ENCODE measurements at regions not wholly inside any gene's neighbourhood (a gene's known extent, or its start where the extent isn't known, plus 50 kb on each side); places are given as distances from the start of the nearest gene placed in this dataset.

DNA sequence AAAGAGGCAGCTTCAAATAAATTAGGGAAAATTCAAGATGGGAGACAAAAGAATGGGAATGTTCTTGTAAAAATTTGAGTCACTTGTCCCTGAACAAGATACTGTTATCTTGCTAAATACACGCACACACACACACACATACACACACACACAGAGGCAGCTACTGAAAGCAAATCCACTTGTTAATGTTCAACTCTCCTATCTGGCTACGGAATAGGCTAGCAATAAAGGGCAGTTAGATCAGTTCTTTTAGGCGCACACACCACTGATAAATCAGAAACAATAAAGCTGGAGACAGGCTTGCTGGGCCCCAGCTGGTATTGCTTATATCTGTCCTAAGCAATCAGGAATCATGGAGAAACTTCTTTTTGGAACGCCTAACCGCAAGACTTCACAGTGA lies 461.6 kb downstream of the BCL11A start:
- H4K20me1 ChIP-seq (ENCODE audit: insufficient read depth, low read length): no peaks in the 10 kb centered on the region
- H3K4me1 ChIP-seq (ENCODE audit: insufficient read depth, low read length): no peaks in the 10 kb centered on the region
- H3K36me3 ChIP-seq (ENCODE audit: insufficient read depth, low read length): no peaks in the 10 kb centered on the region
- H3K27ac ChIP-seq (ENCODE audit: low read depth, low read length): no peak overlapping the region
- H2AFZ ChIP-seq (ENCODE audit: low read length): no peak overlapping the region
- no peak overlapping the region for H3K4me3 ChIP-seq (ENCODE audit: insufficient read depth, low read length)
- no peak for DNase-seq (ENCODE audit: insufficient read length, low spot score, missing footprints)
- no peaks in the 10 kb centered on the region for H3K27me3 ChIP-seq (ENCODE audit: insufficient read depth, low read length)
- H3K9me3 ChIP-seq (ENCODE audit: low read depth, low read length): no peaks in the 10 kb centered on the region
- no peak overlapping the region for H3K4me2 ChIP-seq (ENCODE audit: insufficient read depth, low read length)
- H3K79me2 ChIP-seq (ENCODE audit: insufficient read depth, low read length): no peaks in the 10 kb centered on the region
- no peak for TF ChIP-seq CTCF (IDR thresholded peaks at IDR 0.05; ENCODE audit: extremely low read depth, low read depth, low read length)

DNA sequence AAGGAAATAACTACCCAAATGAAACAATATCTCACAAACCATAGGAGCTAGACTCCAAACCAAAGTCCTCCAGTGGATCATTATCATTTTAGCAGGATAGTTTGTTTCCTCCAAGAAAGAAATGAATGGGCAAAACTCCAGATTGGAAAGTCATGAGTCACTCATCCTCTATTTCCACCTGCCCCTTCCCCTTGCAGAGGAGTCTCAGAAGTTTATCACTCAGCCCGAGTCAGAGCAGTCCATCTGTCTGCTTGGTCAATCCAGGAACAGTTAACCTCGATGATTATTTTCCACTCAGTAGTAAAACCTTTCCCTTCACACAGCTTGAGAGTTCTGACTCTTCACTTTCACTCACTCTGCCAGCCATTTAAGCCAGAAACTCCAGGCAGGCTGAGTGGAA lies 462.2 kb downstream of the BCL11A start:
- no peak overlapping the region for H3K4me2 ChIP-seq (ENCODE audit: insufficient read depth, low read length)
- H3K27ac ChIP-seq (ENCODE audit: low read depth, low read length): no peak overlapping the region
- no peak overlapping the region for H2AFZ ChIP-seq (ENCODE audit: low read length)
- no peak for TF ChIP-seq CTCF (IDR thresholded peaks at IDR 0.05; ENCODE audit: extremely low read depth, low read depth, low read length)
- H3K36me3 ChIP-seq (ENCODE audit: insufficient read depth, low read length): no peaks in the 10 kb centered on the region
- no peaks in the 10 kb centered on the region for H4K20me1 ChIP-seq (ENCODE audit: insufficient read depth, low read length)
- DNase-seq (ENCODE audit: insufficient read length, low spot score, missing footprints): no peak
- H3K4me3 ChIP-seq (ENCODE audit: insufficient read depth, low read length): no peak overlapping the region
- H3K79me2 ChIP-seq (ENCODE audit: insufficient read depth, low read length): no peaks in the 10 kb centered on the region
- H3K9me3 ChIP-seq (ENCODE audit: low read depth, low read length): no peaks in the 10 kb centered on the region
- H3K27me3 ChIP-seq (ENCODE audit: insufficient read depth, low read length): no peaks in the 10 kb centered on the region
- H3K4me1 ChIP-seq (ENCODE audit: insufficient read depth, low read length): no peaks in the 10 kb centered on the region

GRCh38 chr2:60079562-60079961 lies 473.9 kb downstream of the BCL11A start:
- no peak for TF ChIP-seq CTCF (IDR thresholded peaks at IDR 0.05; ENCODE audit: extremely low read depth, low read depth, low read length)
- Histone ChIP-seq H3K36me3 (ENCODE audit: insufficient read depth, low read length) (no peaks in the 10 kb centered on the region), H3K4me2 (ENCODE audit: insufficient read depth, low read length) (no peak overlapping the region), H3K79me2 (ENCODE audit: insufficient read depth, low read length) (no peaks in the 10 kb centered on the region), H3K27me3 (ENCODE audit: insufficient read depth, low read length) (no peaks in the 10 kb centered on the region), H3K4me1 (ENCODE audit: insufficient read depth, low read length) (no peaks in the 10 kb centered on the region), H4K20me1 (ENCODE audit: insufficient read depth, low read length) (no peaks in the 10 kb centered on the region), H3K9me3 (ENCODE audit: low read depth, low read length) (no peaks in the 10 kb centered on the region), H3K27ac (ENCODE audit: low read depth, low read length) (no peak overlapping the region), H2AFZ (ENCODE audit: low read length) (no peak overlapping the region), H3K4me3 (ENCODE audit: insufficient read depth, low read length) (no peak overlapping the region)
- DNase-seq (ENCODE audit: insufficient read length, low spot score, missing footprints): no peak

DNA sequence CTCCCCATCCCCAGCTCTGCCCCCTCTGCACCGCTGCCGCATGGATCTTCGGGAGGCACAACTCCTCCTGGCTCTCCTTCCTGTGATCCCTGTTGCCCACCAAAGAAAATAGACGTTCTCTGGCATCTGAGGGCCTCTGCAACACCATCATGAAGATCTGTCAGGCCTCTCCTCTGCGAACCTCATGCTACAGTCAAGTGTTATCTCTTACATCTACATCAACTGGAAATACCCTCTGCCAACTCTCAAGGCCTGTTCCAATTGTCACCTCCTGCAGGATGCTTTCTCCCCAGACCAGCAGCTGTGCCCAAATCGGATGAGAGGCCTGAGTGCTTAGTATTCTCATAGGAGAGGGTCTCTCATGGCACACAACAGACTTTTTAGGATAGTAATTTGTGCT lies 478.4 kb downstream of the BCL11A start:
- no peak overlapping the region for H2AFZ ChIP-seq (ENCODE audit: low read length)

More for the DNA sequence above, 478.4 kb downstream of the BCL11A start:
- H3K27me3 ChIP-seq (ENCODE audit: insufficient read depth, low read length): no peaks in the 10 kb centered on the region
- no peaks in the 10 kb centered on the region for H3K4me1 ChIP-seq (ENCODE audit: insufficient read depth, low read length)
- no peaks in the 10 kb centered on the region for H3K79me2 ChIP-seq (ENCODE audit: insufficient read depth, low read length)
- no peaks in the 10 kb centered on the region for H3K36me3 ChIP-seq (ENCODE audit: insufficient read depth, low read length)
- no peaks in the 10 kb centered on the region for H4K20me1 ChIP-seq (ENCODE audit: insufficient read depth, low read length)
- no peak overlapping the region for H3K27ac ChIP-seq (ENCODE audit: low read depth, low read length)
- no peak for TF ChIP-seq CTCF (IDR thresholded peaks at IDR 0.05; ENCODE audit: extremely low read depth, low read depth, low read length)
- no peak overlapping the region for H3K4me2 ChIP-seq (ENCODE audit: insufficient read depth, low read length)
- no peak overlapping the region for H3K4me3 ChIP-seq (ENCODE audit: insufficient read depth, low read length)
- H3K9me3 ChIP-seq (ENCODE audit: low read depth, low read length): no peaks in the 10 kb centered on the region
- no peak for DNase-seq (ENCODE audit: insufficient read length, low spot score, missing footprints)

Measured in osteoblast (primary cell).